ENCODE measurements at regions not wholly inside any gene's neighbourhood (a gene's known extent, or its start where the extent isn't known, plus 50 kb on each side); places are given as distances from the start of the nearest gene placed in this dataset.

DNA sequence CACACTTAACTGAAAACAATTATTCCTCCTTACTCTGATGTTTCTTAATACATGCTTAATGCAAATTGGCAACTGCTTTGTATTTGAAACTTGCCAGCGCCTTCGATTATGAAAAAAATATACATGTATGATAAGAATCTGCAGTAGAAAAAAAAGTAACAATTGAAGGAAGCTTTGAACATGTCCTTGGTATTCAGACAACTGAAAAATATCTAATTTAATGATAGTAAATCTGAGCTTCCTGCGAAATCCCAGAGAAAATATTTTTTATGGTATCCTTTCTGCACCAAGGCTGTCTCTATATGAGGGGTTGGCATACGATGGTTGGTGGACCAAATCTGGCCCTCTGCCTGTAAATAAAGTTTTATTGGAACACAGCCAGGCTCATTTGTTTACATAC is 186.2 kb downstream of the HDGFL1 start:
- H3K36me3 Mint-ChIP-seq (ENCODE audit: insufficient read depth in 1 of 3, low read depth in 3 of 3): no peaks in the 10 kb centered on the region
- H3K27me3 Mint-ChIP-seq (ENCODE audit: low read depth): no peaks in the 10 kb centered on the region

More for the DNA sequence above, 186.2 kb downstream of the HDGFL1 start:
- Histone ChIP-seq H2BK15ac (ENCODE audit: low read depth, low read length) (no peak overlapping the region), H4K20me1 (ENCODE audit: control insufficient read depth, insufficient read depth, insufficient read length) (no peaks in the 10 kb centered on the region), H3K9me3 (ENCODE audit: control insufficient read depth, low read depth, low read length) (no peaks in the 10 kb centered on the region), H3T11ph (ENCODE audit: low read length) (no peak overlapping the region), H2AK5ac (ENCODE audit: insufficient read length, low read length) (no peak overlapping the region), H3K27ac (ENCODE audit: insufficient read length, low read depth, low read length) (no peak overlapping the region), H3K4me2 (ENCODE audit: insufficient read depth, insufficient read length, low read length) (no peak overlapping the region), H3K56ac (ENCODE audit: insufficient read length, low read depth, low read length) (no peak overlapping the region), H3K27me3 (ENCODE audit: insufficient read depth, low read length) (no peaks in the 10 kb centered on the region), H4K8ac (replicated peaks; ENCODE audit: insufficient read length, low read depth, low read length) (no peak overlapping the region), H2BK5ac (ENCODE audit: insufficient read length, low read length) (no peak overlapping the region), H4K91ac (ENCODE audit: insufficient read length, low read depth, low read length) (no peak overlapping the region), H3K14ac (ENCODE audit: insufficient read depth, low read length) (no peak overlapping the region), H3K18ac (ENCODE audit: insufficient read length, low read depth, low read length) (no peak overlapping the region), H4K5ac (ENCODE audit: insufficient read length, low read depth, low read length) (no peak overlapping the region), H3K23ac (ENCODE audit: insufficient read length, low read depth, low read length) (no peak overlapping the region), H3K23me2 (ENCODE audit: insufficient read length, low read depth, low read length, poor library complexity, severe bottlenecking) (no peaks in the 10 kb centered on the region), H3K79me1 (ENCODE audit: insufficient read depth, low read depth, low read length, poor library complexity, severe bottlenecking) (no peaks in the 10 kb centered on the region), H3K9ac (ENCODE audit: extremely low read depth, insufficient read length, low read length) (no peak overlapping the region), H3K4me1 (ENCODE audit: insufficient read depth, low read length) (no peaks in the 10 kb centered on the region), H2BK20ac (ENCODE audit: low read depth, low read length, poor library complexity, severe bottlenecking) (no peak overlapping the region), H3K4ac (ENCODE audit: low read depth, low read length) (no peak overlapping the region), H2BK120ac (ENCODE audit: low read depth, low read length, poor library complexity, severe bottlenecking) (no peak overlapping the region), H2BK12ac (ENCODE audit: insufficient read length, low read depth, low read length) (no peak overlapping the region), H2AFZ (ENCODE audit: low read length) (no peak overlapping the region), H3K79me2 (ENCODE audit: insufficient read depth, low read length) (no peaks in the 10 kb centered on the region)
- Mint-ChIP-seq H3K4me1 (peaks cover 0 to 3% of the 10 kb centered on the region in 2 experiments; a peak in 2 of 4 replicates), H3K9me3 (peaks cover 0 to 2% of the 10 kb centered on the region in 2 experiments; a peak in 1 of 5 replicates), H3K27ac (no peak overlapping the region), H3K4me3 (no peak overlapping the region)
- TF ChIP-seq, protein P1, sequence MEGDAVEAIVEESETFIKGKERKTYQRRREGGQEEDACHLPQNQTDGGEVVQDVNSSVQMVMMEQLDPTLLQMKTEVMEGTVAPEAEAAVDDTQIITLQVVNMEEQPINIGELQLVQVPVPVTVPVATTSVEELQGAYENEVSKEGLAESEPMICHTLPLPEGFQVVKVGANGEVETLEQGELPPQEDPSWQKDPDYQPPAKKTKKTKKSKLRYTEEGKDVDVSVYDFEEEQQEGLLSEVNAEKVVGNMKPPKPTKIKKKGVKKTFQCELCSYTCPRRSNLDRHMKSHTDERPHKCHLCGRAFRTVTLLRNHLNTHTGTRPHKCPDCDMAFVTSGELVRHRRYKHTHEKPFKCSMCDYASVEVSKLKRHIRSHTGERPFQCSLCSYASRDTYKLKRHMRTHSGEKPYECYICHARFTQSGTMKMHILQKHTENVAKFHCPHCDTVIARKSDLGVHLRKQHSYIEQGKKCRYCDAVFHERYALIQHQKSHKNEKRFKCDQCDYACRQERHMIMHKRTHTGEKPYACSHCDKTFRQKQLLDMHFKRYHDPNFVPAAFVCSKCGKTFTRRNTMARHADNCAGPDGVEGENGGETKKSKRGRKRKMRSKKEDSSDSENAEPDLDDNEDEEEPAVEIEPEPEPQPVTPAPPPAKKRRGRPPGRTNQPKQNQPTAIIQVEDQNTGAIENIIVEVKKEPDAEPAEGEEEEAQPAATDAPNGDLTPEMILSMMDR (conservative IDR thresholded peaks at IDR 0.05): no peak
- no peak for DNase-seq
- no CpG with 5 or more reads among the region's 4 CpGs for WGBS (ENCODE audit: extremely low coverage, insufficient read length, low lambda C conversion rate)
